ENCODE measurements at regions not wholly inside any gene's neighbourhood (a gene's known extent, or its start where the extent isn't known, plus 50 kb on each side); places are given as distances from the start of the nearest gene placed in this dataset.

DNA sequence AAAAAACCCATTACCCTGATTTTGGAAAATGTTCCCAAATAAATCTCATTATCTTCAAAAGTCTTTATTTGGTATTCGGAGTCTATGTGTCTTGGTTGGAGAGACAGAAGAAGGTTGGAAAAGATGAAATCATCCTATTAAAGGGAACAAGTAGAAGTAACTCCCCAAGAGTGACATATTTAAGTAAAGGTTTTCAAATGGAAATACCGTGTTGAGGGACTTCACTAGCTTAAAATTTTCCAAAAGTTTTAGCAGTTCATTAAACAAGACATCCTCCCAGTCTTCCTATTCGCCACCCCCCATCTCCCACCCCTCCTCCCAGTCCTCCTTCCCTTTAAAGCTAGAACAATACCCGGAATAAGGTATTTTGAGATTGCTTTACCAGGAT lies 62.7 kb upstream of the CCDC160 start:
- TF ChIP-seq, protein P1, sequence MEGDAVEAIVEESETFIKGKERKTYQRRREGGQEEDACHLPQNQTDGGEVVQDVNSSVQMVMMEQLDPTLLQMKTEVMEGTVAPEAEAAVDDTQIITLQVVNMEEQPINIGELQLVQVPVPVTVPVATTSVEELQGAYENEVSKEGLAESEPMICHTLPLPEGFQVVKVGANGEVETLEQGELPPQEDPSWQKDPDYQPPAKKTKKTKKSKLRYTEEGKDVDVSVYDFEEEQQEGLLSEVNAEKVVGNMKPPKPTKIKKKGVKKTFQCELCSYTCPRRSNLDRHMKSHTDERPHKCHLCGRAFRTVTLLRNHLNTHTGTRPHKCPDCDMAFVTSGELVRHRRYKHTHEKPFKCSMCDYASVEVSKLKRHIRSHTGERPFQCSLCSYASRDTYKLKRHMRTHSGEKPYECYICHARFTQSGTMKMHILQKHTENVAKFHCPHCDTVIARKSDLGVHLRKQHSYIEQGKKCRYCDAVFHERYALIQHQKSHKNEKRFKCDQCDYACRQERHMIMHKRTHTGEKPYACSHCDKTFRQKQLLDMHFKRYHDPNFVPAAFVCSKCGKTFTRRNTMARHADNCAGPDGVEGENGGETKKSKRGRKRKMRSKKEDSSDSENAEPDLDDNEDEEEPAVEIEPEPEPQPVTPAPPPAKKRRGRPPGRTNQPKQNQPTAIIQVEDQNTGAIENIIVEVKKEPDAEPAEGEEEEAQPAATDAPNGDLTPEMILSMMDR (conservative IDR thresholded peaks at IDR 0.05; ENCODE audit: low read length) = no peak
- no peak for DNase-seq (ENCODE audit: low read depth)
- H3K4me3 ChIP-seq (ENCODE audit: low read length) = no peak overlapping the region

DNA sequence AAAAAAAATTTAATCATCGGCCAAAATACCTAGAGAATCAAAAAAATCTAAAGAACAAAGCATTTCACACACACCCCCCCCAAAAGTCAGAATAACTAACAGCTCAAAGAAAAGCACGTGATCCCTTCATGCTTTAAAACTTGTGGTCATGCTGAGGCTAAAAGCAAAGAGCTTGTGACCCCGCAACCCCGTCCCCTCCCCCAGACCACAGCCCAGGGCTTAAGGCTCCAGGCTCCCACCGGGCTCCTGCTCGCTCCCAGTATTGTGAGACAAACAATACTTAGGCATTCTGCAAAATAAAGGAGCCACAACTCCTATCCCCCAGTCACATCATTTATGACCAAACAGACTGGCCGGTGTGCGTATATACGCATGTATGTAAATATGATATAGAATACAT lies 62.1 kb upstream of the CCDC160 start:
- H3K4me3 ChIP-seq (ENCODE audit: low read length) = no peak overlapping the region
- TF ChIP-seq, protein P1 (conservative IDR thresholded peaks at IDR 0.05; ENCODE audit: low read length) = no peak
- DNase-seq (ENCODE audit: low read depth) = no peak

DNA sequence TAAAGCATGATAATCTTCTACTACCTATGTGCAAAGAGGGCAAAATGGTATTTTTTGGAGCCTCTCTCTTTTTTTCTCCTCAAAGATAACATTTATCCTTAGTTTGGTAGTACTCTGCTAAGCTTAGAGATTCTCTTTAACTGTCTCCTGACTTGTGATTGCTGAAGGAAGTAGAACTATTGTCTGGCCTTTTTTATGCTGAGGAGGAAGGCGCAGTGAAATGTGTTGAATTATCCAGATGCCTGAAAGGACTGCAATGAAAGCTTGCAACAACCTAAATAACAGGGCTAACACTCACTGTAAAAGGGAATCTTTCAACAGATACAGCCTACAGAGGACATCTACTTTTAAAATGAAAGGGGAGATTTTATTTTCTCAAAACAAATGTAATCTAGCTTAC lies 59.5 kb upstream of the CCDC160 start:
- H3K4me3 ChIP-seq (ENCODE audit: low read length) = no peak overlapping the region
- no peak for DNase-seq (ENCODE audit: low read depth)
- TF ChIP-seq, protein P1 (conservative IDR thresholded peaks at IDR 0.05; ENCODE audit: low read length) = no peak

DNA sequence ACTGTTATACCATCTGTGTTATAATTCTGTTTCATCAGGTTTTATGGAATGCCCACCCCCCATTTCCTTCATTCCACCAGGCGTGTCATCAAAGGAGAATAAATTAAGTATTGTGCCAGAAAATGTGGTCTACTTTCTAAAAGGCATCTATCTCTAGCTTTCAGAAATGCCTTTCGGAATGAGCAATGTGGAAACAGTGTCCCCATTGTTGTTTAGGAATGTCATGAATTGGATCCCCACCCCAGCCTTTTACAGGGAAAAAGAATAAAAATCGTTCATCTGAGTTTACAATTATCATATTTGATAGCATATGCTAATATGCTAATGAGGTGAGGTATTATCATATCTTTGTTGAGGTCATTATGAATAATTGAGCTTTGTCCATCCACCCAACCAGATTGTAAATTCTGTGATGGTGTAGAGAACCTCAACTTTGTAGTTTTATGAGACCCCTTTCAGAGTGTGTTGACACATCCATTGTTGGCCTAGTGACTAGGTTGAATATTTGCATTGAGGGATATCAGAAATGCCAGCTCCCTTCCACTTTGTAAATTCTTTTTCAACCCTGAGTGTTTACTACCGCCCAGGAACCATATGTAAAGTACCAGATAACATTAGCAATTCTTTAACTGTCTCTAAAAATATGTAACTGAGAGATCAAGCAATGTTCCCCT lies 56.2 kb upstream of the CCDC160 start:
- TF ChIP-seq, protein P1 (conservative IDR thresholded peaks at IDR 0.05; ENCODE audit: low read length) = no peak
- no peak for DNase-seq (ENCODE audit: low read depth)
- H3K4me3 ChIP-seq (ENCODE audit: low read length) = no peak overlapping the region

DNA sequence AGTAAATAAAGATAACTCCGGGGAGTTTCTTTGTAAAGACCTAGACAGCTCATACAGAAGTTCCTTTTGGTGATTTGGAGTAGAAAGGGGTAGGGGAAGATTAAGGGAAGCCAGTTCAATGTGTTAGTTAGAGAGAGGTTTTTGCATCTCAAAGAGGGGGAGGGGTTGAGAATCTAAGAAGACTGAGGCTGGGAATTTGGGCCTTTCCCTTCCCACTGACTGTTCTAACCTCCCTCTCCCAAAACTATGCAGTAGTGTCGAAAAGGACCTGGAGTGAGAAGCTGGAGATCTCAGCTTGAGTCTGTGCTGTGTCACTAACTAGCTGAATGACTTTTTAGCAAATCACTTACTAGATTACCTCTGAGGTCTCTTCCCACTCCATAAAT lies 55.7 kb upstream of the CCDC160 start:
- TF ChIP-seq, protein P1 (conservative IDR thresholded peaks at IDR 0.05; ENCODE audit: low read length) = no peak
- H3K4me3 ChIP-seq (ENCODE audit: low read length) = no peak overlapping the region
- DNase-seq (ENCODE audit: low read depth) = no peak

DNA sequence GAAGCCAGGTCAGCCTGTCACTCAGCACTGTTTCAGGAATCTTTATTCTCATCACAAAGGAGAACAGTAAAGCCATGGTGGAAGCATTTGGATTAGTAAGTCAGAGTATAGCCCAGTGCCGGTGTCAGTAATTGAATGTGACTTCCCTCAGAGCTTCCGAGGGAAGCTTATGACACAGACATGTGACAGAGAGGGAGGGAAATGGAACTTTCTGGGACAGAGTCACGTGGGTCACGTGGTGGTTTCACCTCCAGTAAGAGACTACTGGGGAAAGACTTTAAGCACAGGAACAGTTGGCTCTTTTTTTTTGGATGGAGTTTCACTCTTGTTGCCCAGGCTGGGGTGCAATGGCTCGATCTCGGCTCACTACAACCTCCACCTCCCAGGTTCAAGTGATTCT lies 53.3 kb upstream of the CCDC160 start:
- H3K4me3 ChIP-seq (ENCODE audit: low read length) = no peak overlapping the region
- no peak for DNase-seq (ENCODE audit: low read depth)
- TF ChIP-seq, protein P1 (conservative IDR thresholded peaks at IDR 0.05; ENCODE audit: low read length) = no peak

DNA sequence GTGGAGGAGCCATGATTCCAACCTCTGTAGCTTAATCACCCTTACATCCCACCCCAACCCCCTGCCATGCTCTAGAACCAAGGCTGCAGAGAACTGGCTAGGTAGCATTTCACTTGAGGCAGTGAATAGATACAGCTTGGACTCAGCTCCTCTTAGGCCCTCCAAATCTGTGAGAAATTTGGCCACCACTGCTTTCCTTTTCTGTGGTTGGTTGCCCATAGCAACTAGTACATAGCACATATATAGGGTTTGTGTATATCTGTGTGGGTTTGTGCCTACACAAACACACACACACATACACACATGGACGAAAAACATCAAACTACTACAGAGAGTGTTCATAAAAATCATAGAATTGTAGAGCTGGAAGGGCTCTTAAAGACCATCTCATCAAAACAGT lies 52.0 kb upstream of the CCDC160 start:
- H3K4me3 ChIP-seq (ENCODE audit: low read length) = no peak overlapping the region
- DNase-seq (ENCODE audit: low read depth) = no peak
- TF ChIP-seq, protein P1 (conservative IDR thresholded peaks at IDR 0.05; ENCODE audit: low read length) = no peak

All from AG10803 (cell line).